ENCODE measurements at regions not wholly inside any gene's neighbourhood (a gene's known extent, or its start where the extent isn't known, plus 50 kb on each side); places are given as distances from the start of the nearest gene placed in this dataset.

DNA sequence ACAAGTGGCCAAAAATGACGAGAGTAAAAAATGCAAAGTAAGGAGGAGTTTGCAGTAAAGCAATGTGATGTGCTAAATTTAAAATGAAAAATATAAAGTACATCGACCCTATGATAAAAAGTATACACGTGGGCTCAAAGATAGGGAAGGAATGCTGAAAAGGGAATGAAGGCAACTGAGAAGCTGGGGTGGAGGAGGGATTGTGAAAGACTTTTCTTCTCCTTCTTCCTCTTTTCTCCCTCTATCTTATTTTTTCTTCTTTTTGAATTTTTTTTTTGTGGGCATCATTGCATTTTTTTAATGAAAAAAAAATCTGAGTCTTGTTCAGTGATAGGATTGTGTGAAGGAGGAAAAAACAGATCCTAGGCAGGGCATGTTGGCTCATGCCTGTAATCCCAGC lies 57.6 kb upstream of the STK17B start:
- ATAC-seq, result no peak
- intact Hi-C loops (cut with micrococcal nuclease), result no loop called here
- POLR2A ChIA-PET, result interaction anchor here (0.6 kb wide), 1 partner anchor 1867 kb away, joined by 3 read pairs; no protein-coding TSS in a partner anchor
- H3K9ac ChIP-seq (ENCODE audit: low read length), result no peak overlapping the region
- RAD21 ChIA-PET (ENCODE audit: low non-redundant PET in 1 of 2, low total read pairs in 2 of 2, uncharacterized antibody in 2 of 2, unreplicated experiment in 2 of 2), result no interaction called here
- no peak overlapping the region for H2AFZ ChIP-seq (ENCODE audit: low read depth, low read length, poor library complexity, severe bottlenecking)
- H3K4me3 ChIP-seq (replicated peaks in 1 of 2; ENCODE audit: low read depth in 1 of 2, low read length in 2 of 2), result no peak overlapping the region
- no TSS peak for BruUV-seq (replicated peaks)
- H3K4me1 ChIP-seq (ENCODE audit: control insufficient read depth in 1 of 2, insufficient read depth in 2 of 2, low read length in 2 of 2), result peaks cover 18 to 31% of the 10 kb centered on the region in 2 experiments
- TF ChIP-seq EZH2 (IDR thresholded peaks at IDR 0.05) (no peak), ZFX (IDR thresholded peaks at IDR 0.05) (no peak), ZBTB33 (IDR thresholded peaks at IDR 0.05; ENCODE audit: extremely low read depth, insufficient replicate concordance, low read length) (no peak), CBX3 (IDR thresholded peaks at IDR 0.05; ENCODE audit: low read depth) (no peak), SIN3A (IDR thresholded peaks at IDR 0.05; ENCODE audit: low read depth) (no peak), RAD21 (IDR thresholded peaks at IDR 0.05; ENCODE audit: low read depth) (no peak), YY1 (IDR thresholded peaks at IDR 0.05; ENCODE audit: extremely low read depth, insufficient replicate concordance, low read depth, low read length) (no peak), TCF7L2 (IDR thresholded peaks at IDR 0.05; ENCODE audit: borderline replicate concordance, extremely low read depth, insufficient read depth, insufficient read length) (no peak), FOSL1 (IDR thresholded peaks at IDR 0.05; ENCODE audit: low read depth) (no peak), POLR2A (IDR thresholded peaks at IDR 0.05; ENCODE audit: borderline replicate concordance, extremely low read depth, insufficient read depth, insufficient read length) (no peak), ELF1 (IDR thresholded peaks at IDR 0.05; ENCODE audit: borderline replicate concordance, low read depth) (no peak), SRF (IDR thresholded peaks at IDR 0.05; ENCODE audit: low read depth) (no peak), EGR1 (IDR thresholded peaks at IDR 0.05; ENCODE audit: low read depth) (no peak)
- TF ChIP-seq, protein P1, sequence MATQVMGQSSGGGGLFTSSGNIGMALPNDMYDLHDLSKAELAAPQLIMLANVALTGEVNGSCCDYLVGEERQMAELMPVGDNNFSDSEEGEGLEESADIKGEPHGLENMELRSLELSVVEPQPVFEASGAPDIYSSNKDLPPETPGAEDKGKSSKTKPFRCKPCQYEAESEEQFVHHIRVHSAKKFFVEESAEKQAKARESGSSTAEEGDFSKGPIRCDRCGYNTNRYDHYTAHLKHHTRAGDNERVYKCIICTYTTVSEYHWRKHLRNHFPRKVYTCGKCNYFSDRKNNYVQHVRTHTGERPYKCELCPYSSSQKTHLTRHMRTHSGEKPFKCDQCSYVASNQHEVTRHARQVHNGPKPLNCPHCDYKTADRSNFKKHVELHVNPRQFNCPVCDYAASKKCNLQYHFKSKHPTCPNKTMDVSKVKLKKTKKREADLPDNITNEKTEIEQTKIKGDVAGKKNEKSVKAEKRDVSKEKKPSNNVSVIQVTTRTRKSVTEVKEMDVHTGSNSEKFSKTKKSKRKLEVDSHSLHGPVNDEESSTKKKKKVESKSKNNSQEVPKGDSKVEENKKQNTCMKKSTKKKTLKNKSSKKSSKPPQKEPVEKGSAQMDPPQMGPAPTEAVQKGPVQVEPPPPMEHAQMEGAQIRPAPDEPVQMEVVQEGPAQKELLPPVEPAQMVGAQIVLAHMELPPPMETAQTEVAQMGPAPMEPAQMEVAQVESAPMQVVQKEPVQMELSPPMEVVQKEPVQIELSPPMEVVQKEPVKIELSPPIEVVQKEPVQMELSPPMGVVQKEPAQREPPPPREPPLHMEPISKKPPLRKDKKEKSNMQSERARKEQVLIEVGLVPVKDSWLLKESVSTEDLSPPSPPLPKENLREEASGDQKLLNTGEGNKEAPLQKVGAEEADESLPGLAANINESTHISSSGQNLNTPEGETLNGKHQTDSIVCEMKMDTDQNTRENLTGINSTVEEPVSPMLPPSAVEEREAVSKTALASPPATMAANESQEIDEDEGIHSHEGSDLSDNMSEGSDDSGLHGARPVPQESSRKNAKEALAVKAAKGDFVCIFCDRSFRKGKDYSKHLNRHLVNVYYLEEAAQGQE (IDR thresholded peaks at IDR 0.05; ENCODE audit: low read depth), result no peak
- TF ChIP-seq, protein P2, sequence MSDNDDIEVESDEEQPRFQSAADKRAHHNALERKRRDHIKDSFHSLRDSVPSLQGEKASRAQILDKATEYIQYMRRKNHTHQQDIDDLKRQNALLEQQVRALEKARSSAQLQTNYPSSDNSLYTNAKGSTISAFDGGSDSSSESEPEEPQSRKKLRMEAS (IDR thresholded peaks at IDR 0.05), result no peak
- H3K9me2 ChIP-seq (ENCODE audit: insufficient read depth), result no peaks in the 10 kb centered on the region
- no peaks in the 10 kb centered on the region for H3K79me2 ChIP-seq (ENCODE audit: insufficient read depth, low read length)
- H3K4me2 ChIP-seq (ENCODE audit: low read length), result no peak overlapping the region
- CTCF ChIA-PET, result no interaction called here
- H3K27ac ChIP-seq (ENCODE audit: low read depth, low read length), result no peak overlapping the region
- H4K20me1 ChIP-seq (ENCODE audit: insufficient read depth), result no peaks in the 10 kb centered on the region
- no peak for DNase-seq (ENCODE audit: low read depth, low spot score)
- H3K36me3 ChIP-seq (ENCODE audit: control insufficient read depth in 1 of 2, insufficient read depth in 2 of 2, low read length in 2 of 2), result no peaks in the 10 kb centered on the region
- H3K9me3 ChIP-seq (ENCODE audit: control insufficient read depth in 1 of 2, insufficient read depth in 1 of 2, low read depth in 1 of 2, low read length in 2 of 2), result no peaks in the 10 kb centered on the region
- no peaks in the 10 kb centered on the region for H3K27me3 ChIP-seq (ENCODE audit: insufficient read depth, low read length)

Measured in HCT116 (cell line).